Parathyroid adenoma (tissue), 2 donors: ENCODE measurements at regions not wholly inside any gene's neighbourhood (a gene's known extent, or its start where the extent isn't known, plus 50 kb on each side); places are given as distances from the start of the nearest gene placed in this dataset.
"Not testable (repeated sequence)": the region's sequence is repeated elsewhere in the genome, so short reads cannot be mapped to it uniquely, and the experiment has no call there.

Source experiments
- H2AFZ ChIP-seq: fragments of 300-600 bp; sonication (generic); one replicate; pipeline ENCODE4 v1.7.0; 2017; ENCODE audit warnings: antibody characterized with exemption, mild to moderate bottlenecking
- H3K27ac ChIP-seq: fragments of 300-600 bp; sonication (generic); one replicate; pipeline ENCODE4 v1.7.0; 2017
- H3K27me3 ChIP-seq: fragments of 300-600 bp; sonication (generic); one replicate; pipeline ENCODE4 v1.7.0; 2017; ENCODE audit warnings: low read length; ENCODE audit not compliant: control insufficient read depth, insufficient read depth
- H3K36me3 ChIP-seq: fragments of 300-600 bp; sonication (generic); one replicate; pipeline ENCODE4 v1.7.0; 2017; ENCODE audit warnings: low read length; ENCODE audit not compliant: control insufficient read depth, insufficient read depth
- H3K4me1 ChIP-seq: fragments of 300-600 bp; sonication (generic); one replicate; pipeline ENCODE4 v1.7.0; 2017; ENCODE audit warnings: control low read depth
- H3K4me2 ChIP-seq: fragments of 300-600 bp; sonication (generic); one replicate; pipeline ENCODE4 v1.7.0; 2017; ENCODE audit warnings: low read length
- H3K4me3 ChIP-seq: fragments of 300-600 bp; sonication (generic); one replicate; pipeline ENCODE4 v1.7.0; 2017; ENCODE audit warnings: low read depth, low read length
- H3K79me2 ChIP-seq: fragments of 300-600 bp; sonication (generic); one replicate; pipeline ENCODE4 v1.7.0; 2017; ENCODE audit warnings: control low read depth
- H3K9ac ChIP-seq: fragments of 300-600 bp; sonication (generic); one replicate; pipeline ENCODE4 v1.7.0; 2017; ENCODE audit warnings: mild to moderate bottlenecking
- H3K9me3 ChIP-seq: fragments of 300-600 bp; sonication (generic); one replicate; pipeline ENCODE4 v1.7.0; 2017; ENCODE audit warnings: low read length; ENCODE audit not compliant: control insufficient read depth
- TF ChIP-seq, protein P1 (sequence below): fragments of 300-600 bp; sonication (generic); IDR thresholded peaks from one replicate; pipeline ENCODE4 v1.7.0; 2017; ENCODE audit warnings: antibody characterized with exemption, mild to moderate bottlenecking
- donor health status: primary hyperparathyroidism.

DNA sequence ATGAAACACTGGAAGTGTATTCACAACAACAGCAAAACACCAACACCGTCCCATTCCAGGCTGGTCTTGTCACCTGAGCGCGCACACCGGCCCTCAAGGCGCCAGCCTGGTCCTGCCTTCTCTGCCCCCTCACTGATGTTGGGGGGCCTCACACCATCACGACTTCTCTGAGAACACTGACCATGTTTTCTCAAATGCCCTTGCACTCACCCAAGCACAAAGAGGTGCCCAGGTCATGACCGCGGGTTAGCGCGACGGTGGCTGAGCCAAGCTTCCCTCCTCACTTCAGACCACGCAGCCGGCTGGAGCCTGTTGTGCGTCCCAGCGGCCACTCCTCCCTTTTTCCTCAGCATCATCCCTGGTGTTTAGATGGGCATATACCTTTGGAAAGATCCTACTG, 101.3 kb upstream of the SALL3 start:
- Histone ChIP-seq H3K9ac (no peak overlapping the region), H3K27ac (no peak overlapping the region), H2AFZ (no peak overlapping the region), H3K4me3 (no peak overlapping the region), H3K36me3 (no peaks in the 10 kb centered on the region), H3K4me2 (no peak overlapping the region), H3K4me1 (no peaks in the 10 kb centered on the region), H3K9me3 (no peaks in the 10 kb centered on the region), H3K79me2 (no peaks in the 10 kb centered on the region), H3K27me3 (no peaks in the 10 kb centered on the region)
- TF ChIP-seq, protein P1, sequence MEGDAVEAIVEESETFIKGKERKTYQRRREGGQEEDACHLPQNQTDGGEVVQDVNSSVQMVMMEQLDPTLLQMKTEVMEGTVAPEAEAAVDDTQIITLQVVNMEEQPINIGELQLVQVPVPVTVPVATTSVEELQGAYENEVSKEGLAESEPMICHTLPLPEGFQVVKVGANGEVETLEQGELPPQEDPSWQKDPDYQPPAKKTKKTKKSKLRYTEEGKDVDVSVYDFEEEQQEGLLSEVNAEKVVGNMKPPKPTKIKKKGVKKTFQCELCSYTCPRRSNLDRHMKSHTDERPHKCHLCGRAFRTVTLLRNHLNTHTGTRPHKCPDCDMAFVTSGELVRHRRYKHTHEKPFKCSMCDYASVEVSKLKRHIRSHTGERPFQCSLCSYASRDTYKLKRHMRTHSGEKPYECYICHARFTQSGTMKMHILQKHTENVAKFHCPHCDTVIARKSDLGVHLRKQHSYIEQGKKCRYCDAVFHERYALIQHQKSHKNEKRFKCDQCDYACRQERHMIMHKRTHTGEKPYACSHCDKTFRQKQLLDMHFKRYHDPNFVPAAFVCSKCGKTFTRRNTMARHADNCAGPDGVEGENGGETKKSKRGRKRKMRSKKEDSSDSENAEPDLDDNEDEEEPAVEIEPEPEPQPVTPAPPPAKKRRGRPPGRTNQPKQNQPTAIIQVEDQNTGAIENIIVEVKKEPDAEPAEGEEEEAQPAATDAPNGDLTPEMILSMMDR: no peak

DNA sequence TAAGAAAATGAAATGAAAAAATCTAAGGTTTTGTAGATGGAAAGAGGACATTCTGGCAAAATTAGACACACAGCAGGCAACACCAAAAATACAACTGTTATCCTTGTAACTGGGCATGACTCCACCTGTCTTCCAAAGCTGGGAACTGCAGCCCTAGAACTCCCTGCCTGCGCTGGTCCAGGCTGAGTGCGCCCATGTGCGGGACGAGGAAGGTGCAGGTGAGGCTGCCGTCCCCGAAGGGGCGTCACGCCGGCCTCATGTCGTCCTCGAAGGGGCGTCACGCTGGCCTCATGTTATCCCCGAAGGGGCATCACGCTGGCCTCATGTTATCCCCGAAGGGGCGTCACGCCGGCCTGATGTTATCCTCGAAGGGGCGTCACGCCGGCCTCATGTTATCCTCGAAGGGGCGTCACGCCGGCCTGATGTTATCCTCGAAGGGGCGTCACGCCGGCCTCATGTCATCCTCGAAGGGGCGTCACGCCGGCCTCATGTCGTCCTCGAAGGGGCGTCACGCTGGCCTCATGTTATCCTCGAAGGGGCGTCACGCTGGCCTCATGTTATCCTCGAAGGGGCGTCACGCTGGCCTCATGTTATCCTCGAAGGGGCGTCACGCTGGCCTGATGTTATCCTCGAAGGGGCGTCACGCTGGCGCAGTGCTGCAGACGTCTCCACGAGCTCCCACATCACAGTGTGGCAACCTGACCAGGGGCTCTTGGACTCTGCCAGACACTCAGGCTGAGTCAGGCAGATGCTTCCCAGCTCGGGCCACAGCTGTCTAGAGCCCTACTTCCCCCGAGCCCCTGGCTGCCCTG, 100.3 kb upstream of the SALL3 start:
- not testable (repeated sequence) for H3K27me3 ChIP-seq, H2AFZ ChIP-seq, H3K4me2 ChIP-seq, H3K9ac ChIP-seq, H3K79me2 ChIP-seq, H3K36me3 ChIP-seq, H3K4me3 ChIP-seq, H3K9me3 ChIP-seq, H3K27ac ChIP-seq, H3K4me1 ChIP-seq

DNA sequence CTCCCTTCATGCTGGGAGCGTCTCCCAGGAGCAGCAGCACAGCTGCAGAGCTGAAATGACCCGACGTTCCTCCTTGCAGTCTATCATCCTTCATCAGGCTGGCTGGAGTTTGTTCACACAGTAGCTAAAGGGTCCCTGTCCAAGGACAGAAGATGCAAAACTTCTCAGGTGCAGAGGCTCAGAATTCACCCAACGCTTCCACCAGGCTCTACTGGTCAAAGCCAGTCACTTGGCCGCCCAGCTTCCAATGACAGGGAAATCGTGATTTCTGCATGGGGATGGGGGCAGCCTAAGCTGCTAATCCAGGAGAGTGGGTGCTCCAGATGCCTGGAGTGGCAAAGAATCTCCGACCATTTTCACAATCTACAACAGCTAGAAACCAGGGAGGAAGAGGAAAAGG, 97.0 kb upstream of the SALL3 start:
- Histone ChIP-seq H3K79me2 (no peaks in the 10 kb centered on the region), H3K9ac (no peak overlapping the region), H3K9me3 (no peaks in the 10 kb centered on the region), H3K36me3 (no peaks in the 10 kb centered on the region), H3K27me3 (no peaks in the 10 kb centered on the region), H3K4me3 (no peak overlapping the region), H3K27ac (no peak overlapping the region), H3K4me2 (no peak overlapping the region), H2AFZ (no peak overlapping the region), H3K4me1 (no peaks in the 10 kb centered on the region)
- TF ChIP-seq, protein P1: no peak

DNA sequence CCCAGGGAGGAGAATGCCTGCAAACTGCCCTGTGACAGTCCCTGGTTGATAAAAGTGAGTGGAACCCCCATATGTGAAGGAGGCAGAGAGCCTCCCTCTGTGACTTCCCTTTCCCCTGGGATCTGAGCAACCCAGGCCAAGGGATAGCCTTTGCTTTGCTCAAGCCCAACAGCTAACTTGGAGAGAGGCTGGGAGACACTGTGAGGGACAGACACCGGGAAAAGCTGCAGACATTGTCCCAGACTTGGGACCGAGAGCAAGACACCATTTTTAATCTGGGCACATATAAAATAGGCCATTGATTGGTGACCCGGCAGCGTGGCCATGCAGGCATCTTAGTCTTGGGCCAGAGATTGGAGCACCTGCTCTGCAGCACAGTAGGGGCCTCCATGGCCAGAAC, 96.1 kb upstream of the SALL3 start:
- no peak overlapping the region for H2AFZ ChIP-seq
- TF ChIP-seq, protein P1: no peak
- no peak overlapping the region for H3K27ac ChIP-seq
- no peak overlapping the region for H3K4me2 ChIP-seq
- H3K9me3 ChIP-seq: no peaks in the 10 kb centered on the region
- no peaks in the 10 kb centered on the region for H3K79me2 ChIP-seq
- H3K27me3 ChIP-seq: no peaks in the 10 kb centered on the region
- no peaks in the 10 kb centered on the region for H3K36me3 ChIP-seq
- H3K4me3 ChIP-seq: no peak overlapping the region
- no peaks in the 10 kb centered on the region for H3K4me1 ChIP-seq
- no peak overlapping the region for H3K9ac ChIP-seq

DNA sequence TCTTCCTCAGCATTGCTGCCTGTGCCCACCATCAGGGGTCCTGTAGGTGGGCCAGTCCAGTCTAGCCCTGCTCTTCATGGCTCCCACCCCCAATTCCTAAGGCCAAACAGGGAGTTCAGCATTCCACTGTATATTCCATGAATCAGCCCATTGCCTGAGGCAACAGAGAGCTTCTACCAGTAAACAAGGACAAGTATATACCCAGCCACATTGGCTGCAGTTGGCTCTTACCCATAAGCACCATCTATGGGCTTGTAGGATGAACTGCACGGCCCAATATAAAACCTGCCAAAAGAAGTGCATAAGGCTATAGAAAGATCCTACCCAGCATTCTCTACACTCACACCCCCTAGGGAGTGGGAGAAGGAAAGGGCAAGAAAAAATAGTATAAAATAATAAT, 95.1 kb upstream of the SALL3 start:
- TF ChIP-seq, protein P1: no peak
- Histone ChIP-seq H3K79me2 (no peaks in the 10 kb centered on the region), H2AFZ (no peak overlapping the region), H3K9ac (no peak overlapping the region), H3K4me2 (no peak overlapping the region), H3K27ac (no peak overlapping the region), H3K4me3 (no peak overlapping the region), H3K27me3 (no peaks in the 10 kb centered on the region), H3K9me3 (no peaks in the 10 kb centered on the region), H3K36me3 (no peaks in the 10 kb centered on the region), H3K4me1 (no peaks in the 10 kb centered on the region)
